MCF 10A (cell line): ENCODE measurements at regions not wholly inside any gene's neighbourhood (a gene's known extent, or its start where the extent isn't known, plus 50 kb on each side); places are given as distances from the start of the nearest gene placed in this dataset.

Source experiments
- BruUV-seq: library from RNA; stranded (reverse); fragments of 400-500 nt; replicated peaks from 2 replicates; lab custom pipeline; 2021; lab: Mats Ljungman, UMichigan
- CTCF ChIA-PET: fragments of 300-600 bp; sonication (Branson Sonifier 250); formaldehyde crosslinking; extraction: SDS; loops from one replicate; lab custom pipeline; 2021; ENCODE audit warnings: antibody characterized with exemption, inconsistent platforms; lab: Yijun Ruan, JAX
- POLR2A ChIA-PET: fragments of 300-600, 350-650 bp; sonication (Branson Sonifier 250); formaldehyde crosslinking; extraction: SDS; loops from one replicate; lab custom pipeline; 2020; ENCODE audit warnings: antibody characterized with exemption, inconsistent platforms; lab: Yijun Ruan, JAX
- DNase-seq: peaks from one replicate; pipeline ENCODE4 v3.0.0-alpha.2; 2018; ENCODE audit not compliant: unreplicated experiment
- H3K27ac Mint-ChIP-seq: one replicate; pipeline ENCODE4 v1.8.0; 2022; ENCODE audit warnings: mild to moderate bottlenecking, low read depth, mixed read lengths; ENCODE audit not compliant: unreplicated experiment
- H3K27me3 Mint-ChIP-seq: one replicate; pipeline ENCODE4 v1.8.0; 2022; ENCODE audit warnings: mixed read lengths; ENCODE audit not compliant: insufficient read depth, unreplicated experiment
- H3K36me3 Mint-ChIP-seq: one replicate; pipeline ENCODE4 v1.8.0; 2022; ENCODE audit warnings: mild to moderate bottlenecking, moderate library complexity, mixed read lengths; ENCODE audit not compliant: insufficient read depth, unreplicated experiment
- H3K4me1 Mint-ChIP-seq: one replicate; pipeline ENCODE4 v1.8.0; 2022; ENCODE audit warnings: mixed read lengths; ENCODE audit not compliant: insufficient read depth, unreplicated experiment
- H3K4me3 Mint-ChIP-seq: one replicate; pipeline ENCODE4 v1.8.0; 2022; ENCODE audit warnings: mild to moderate bottlenecking, moderate library complexity, mixed read lengths; ENCODE audit not compliant: unreplicated experiment
- H3K9me3 Mint-ChIP-seq: one replicate; pipeline ENCODE4 v1.8.0; 2022; ENCODE audit warnings: mixed read lengths; ENCODE audit not compliant: unreplicated experiment
- intact Hi-C: fragments of 100-400 bp; cut with micrococcal nuclease; formaldehyde crosslinking; loops from 2 replicates; pipeline ENCODE4 v1.14.1; 2022
- TF ChIP-seq, protein P1 (sequence below): fragments of 200-600 bp; IDR thresholded peaks from one replicate; pipeline ENCODE4 v1.8.0; 2022; ENCODE audit warnings: antibody characterized with exemption, mild to moderate bottlenecking; ENCODE audit not compliant: unreplicated experiment

DNA sequence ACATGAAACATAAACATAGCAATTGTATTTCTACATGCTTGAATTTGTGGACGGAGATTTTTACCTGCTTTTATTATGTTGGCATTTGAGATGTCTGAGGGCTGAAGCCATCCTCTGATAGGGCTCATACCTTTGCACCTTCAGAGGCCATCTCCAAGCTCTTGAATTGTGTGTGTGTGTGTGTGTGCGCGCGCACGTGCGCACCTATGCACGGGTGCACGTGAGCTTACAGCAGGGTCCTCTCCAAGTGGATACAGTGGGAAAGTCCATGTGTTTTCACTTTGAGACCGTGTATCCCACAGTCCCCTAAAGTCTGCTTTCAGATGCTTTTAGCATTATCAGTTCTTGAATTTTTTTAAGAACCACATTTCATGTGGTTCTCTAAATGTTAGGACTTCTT is 178.6 kb downstream of the RAB11FIP2 start:
- no peaks in the 10 kb centered on the region for H3K9me3 Mint-ChIP-seq
- ChIA-PET CTCF (interaction anchor here (0.7 kb wide), 1 partner anchor 218 kb away, joined by 3 read pairs; no protein-coding TSS in a partner anchor), POLR2A (no interaction called here)
- H3K36me3 Mint-ChIP-seq, result no peaks in the 10 kb centered on the region
- DNase-seq, result no peak
- BruUV-seq, result no TSS peak
- TF ChIP-seq, protein P1, sequence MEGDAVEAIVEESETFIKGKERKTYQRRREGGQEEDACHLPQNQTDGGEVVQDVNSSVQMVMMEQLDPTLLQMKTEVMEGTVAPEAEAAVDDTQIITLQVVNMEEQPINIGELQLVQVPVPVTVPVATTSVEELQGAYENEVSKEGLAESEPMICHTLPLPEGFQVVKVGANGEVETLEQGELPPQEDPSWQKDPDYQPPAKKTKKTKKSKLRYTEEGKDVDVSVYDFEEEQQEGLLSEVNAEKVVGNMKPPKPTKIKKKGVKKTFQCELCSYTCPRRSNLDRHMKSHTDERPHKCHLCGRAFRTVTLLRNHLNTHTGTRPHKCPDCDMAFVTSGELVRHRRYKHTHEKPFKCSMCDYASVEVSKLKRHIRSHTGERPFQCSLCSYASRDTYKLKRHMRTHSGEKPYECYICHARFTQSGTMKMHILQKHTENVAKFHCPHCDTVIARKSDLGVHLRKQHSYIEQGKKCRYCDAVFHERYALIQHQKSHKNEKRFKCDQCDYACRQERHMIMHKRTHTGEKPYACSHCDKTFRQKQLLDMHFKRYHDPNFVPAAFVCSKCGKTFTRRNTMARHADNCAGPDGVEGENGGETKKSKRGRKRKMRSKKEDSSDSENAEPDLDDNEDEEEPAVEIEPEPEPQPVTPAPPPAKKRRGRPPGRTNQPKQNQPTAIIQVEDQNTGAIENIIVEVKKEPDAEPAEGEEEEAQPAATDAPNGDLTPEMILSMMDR, result no peak
- no peaks in the 10 kb centered on the region for H3K4me1 Mint-ChIP-seq
- no peaks in the 10 kb centered on the region for H3K27me3 Mint-ChIP-seq
- no peak overlapping the region for H3K27ac Mint-ChIP-seq
- no peak overlapping the region for H3K4me3 Mint-ChIP-seq
- intact Hi-C loops, result no loop called here

DNA sequence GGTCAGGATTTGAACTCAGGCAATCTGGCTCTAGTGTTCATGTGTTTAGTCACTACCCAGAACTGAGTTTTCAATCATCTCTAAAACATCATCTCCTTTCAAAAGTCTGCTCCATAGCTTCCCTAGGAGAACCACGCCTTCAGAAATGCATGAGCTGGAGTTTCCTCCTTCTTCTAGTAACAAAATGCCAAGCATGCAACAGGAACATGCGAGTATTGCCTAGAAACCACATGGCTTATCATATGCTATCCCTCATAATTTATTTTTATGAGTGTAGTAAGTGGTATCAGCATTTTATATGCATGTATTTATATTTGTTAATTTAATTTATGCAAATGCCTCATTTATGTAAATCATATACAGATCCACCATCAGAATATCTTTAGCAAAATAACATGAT is 170.9 kb downstream of the RAB11FIP2 start:
- BruUV-seq, result no TSS peak
- no peaks in the 10 kb centered on the region for H3K27me3 Mint-ChIP-seq
- H3K36me3 Mint-ChIP-seq, result no peaks in the 10 kb centered on the region
- H3K4me3 Mint-ChIP-seq, result no peak overlapping the region
- TF ChIP-seq, protein P1, result no peak
- no peak for DNase-seq
- no peak overlapping the region for H3K27ac Mint-ChIP-seq
- ChIA-PET CTCF (interaction anchor here (0.6 to 1.4 kb wide), 3 partner anchors 274 to 444 kb away, joined by 3 read pairs; no protein-coding TSS in a partner anchor), POLR2A (interaction anchor here (0.9 kb wide), 1 partner anchor 15 kb away, joined by 3 read pairs; no protein-coding TSS in a partner anchor)
- intact Hi-C loops, result loop anchor here (10.0 kb wide), 1 partner anchor 369 kb away; no protein-coding TSS in a partner anchor
- H3K9me3 Mint-ChIP-seq, result no peaks in the 10 kb centered on the region
- no peaks in the 10 kb centered on the region for H3K4me1 Mint-ChIP-seq

DNA sequence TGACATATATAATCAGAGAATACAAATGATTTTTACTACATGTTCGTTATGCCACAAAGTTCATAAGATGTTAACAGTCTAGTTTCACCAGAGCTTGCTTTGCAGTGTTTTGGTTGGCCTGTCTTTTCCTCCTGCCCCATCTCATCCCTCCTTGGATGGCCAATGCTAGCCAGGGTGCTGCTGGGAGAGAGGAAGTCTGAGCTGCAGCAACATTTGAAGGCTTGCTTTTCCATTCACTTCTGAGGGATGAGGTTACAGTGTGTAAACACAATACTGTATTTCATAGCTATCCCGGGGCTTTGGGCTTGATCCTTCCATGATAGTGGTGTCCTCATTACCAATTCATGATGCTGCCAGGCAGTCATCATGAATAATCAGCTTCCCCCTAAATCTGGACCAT is 170.5 kb downstream of the RAB11FIP2 start:
- no TSS peak for BruUV-seq
- CTCF ChIA-PET, result interaction anchor here (0.6 to 1.4 kb wide), 4 partner anchors 9 to 445 kb away, joined by 3 to 4 read pairs (median 4); no protein-coding TSS in a partner anchor

DNA sequence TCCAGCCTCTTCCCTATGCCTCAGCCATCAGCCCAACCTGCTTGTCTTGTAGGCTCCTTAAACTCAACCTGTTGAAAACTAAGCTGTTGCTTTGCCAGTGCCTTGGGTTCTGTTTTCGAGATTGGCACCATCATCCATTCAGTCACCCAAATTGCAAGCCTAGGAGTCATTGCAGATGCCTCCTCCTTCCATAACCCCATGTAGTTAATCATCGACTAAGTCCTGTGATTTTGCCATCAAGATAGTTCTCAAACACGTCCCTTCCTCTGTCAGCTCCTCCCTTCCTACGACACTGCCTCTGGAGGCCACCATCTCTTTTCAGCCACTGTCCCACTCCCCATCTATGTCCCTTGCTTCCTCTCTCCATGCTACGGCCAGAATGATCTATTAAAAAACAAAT is 168.1 kb downstream of the RAB11FIP2 start:
- H3K4me3 Mint-ChIP-seq, result no peak overlapping the region
- no peaks in the 10 kb centered on the region for H3K36me3 Mint-ChIP-seq
- H3K27ac Mint-ChIP-seq, result no peak overlapping the region
- TF ChIP-seq, protein P1, result no peak
- H3K27me3 Mint-ChIP-seq, result no peaks in the 10 kb centered on the region
- no peak for DNase-seq
- intact Hi-C loops, result loop anchor here (10.0 kb wide), 1 partner anchor 366 kb away; no protein-coding TSS in a partner anchor
- H3K9me3 Mint-ChIP-seq, result no peaks in the 10 kb centered on the region
- ChIA-PET CTCF (no interaction called here), POLR2A (no interaction called here)
- BruUV-seq, result no TSS peak
- no peaks in the 10 kb centered on the region for H3K4me1 Mint-ChIP-seq

More for the DNA sequence above, 170.5 kb downstream of the RAB11FIP2 start:
- TF ChIP-seq, protein P1, result no peak
- no peaks in the 10 kb centered on the region for H3K4me1 Mint-ChIP-seq
- no peak overlapping the region for H3K4me3 Mint-ChIP-seq
- H3K36me3 Mint-ChIP-seq, result no peaks in the 10 kb centered on the region
- no peaks in the 10 kb centered on the region for H3K9me3 Mint-ChIP-seq
- intact Hi-C loops, result loop anchor here (10.0 kb wide), 1 partner anchor 369 kb away; no protein-coding TSS in a partner anchor
- no peak overlapping the region for H3K27ac Mint-ChIP-seq
- no peaks in the 10 kb centered on the region for H3K27me3 Mint-ChIP-seq
- no peak for DNase-seq
- POLR2A ChIA-PET, result interaction anchor here (1.9 kb wide), 1 partner anchor 13 kb away, joined by 7 read pairs; no protein-coding TSS in a partner anchor
